GM12872 (cell line): ENCODE measurements at regions not wholly inside any gene's neighbourhood (a gene's known extent, or its start where the extent isn't known, plus 50 kb on each side); places are given as distances from the start of the nearest gene placed in this dataset.

ENCODE experiments used
- TF ChIP-seq, protein P1 (sequence below): IDR thresholded peaks from 3 replicates; pipeline ENCODE4 v1.5.1; 2011; ENCODE audit warnings: low read depth, mild to moderate bottlenecking, low read length, moderate library complexity; ENCODE audit not compliant: insufficient read depth

DNA sequence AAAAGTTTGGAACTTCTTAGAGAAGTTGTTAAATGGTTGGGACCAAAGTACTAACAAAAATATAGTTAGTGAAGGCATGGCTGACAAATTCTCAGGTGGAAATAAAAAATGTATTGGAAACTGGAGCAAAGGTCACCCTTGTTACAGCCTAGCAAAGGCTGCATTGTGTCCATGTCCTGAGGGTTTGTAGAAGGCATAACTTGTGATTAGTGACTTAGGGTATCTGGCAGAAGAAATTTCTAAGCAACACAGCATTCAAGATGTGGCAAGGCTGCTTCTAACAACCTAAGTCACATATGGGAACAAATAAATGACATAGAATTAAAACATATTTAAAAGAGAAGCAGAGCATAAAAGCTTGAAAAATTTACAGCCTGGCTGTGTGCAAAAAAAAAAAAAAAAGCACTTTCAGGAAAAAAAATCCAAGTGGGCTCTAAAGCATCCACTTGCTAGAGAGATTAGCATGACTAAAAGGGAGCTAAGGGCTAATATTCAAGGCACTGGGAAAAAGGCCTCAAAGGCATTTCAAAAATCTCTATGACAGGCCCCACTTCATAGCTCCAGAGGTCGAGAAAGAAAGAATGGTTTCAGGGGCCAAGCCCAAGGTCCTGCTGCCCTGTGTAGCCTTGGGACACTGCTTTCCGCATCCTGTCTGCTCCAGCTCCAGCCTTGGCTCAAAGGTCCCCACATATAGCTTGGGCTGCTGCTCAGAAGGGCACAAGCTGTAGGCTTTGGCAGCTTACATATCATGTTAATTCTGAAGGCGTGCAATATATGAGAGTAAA lies 453.2 kb upstream of the PTCHD4 start:
- TF ChIP-seq, protein P1, sequence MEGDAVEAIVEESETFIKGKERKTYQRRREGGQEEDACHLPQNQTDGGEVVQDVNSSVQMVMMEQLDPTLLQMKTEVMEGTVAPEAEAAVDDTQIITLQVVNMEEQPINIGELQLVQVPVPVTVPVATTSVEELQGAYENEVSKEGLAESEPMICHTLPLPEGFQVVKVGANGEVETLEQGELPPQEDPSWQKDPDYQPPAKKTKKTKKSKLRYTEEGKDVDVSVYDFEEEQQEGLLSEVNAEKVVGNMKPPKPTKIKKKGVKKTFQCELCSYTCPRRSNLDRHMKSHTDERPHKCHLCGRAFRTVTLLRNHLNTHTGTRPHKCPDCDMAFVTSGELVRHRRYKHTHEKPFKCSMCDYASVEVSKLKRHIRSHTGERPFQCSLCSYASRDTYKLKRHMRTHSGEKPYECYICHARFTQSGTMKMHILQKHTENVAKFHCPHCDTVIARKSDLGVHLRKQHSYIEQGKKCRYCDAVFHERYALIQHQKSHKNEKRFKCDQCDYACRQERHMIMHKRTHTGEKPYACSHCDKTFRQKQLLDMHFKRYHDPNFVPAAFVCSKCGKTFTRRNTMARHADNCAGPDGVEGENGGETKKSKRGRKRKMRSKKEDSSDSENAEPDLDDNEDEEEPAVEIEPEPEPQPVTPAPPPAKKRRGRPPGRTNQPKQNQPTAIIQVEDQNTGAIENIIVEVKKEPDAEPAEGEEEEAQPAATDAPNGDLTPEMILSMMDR = no peak

DNA sequence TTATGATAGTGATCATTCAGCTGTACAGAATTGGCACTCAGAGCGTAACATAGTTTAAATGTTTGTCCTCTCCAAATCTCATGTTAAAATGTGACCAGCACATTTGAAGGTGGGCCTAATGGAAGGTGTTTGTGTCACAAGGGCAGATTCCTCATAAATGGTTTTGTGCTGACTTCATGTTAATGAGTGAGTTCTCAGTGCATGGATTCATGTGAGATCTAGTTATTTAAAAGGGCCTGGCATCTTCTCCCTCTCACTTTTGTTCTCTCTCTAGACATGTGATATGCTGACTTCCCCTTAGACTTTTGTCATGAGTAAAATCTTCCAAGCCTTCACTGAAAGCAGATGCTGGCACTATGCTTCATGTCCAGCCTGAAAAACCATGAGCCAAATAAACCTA lies 452.4 kb upstream of the PTCHD4 start:
- TF ChIP-seq, protein P1 = no peak

DNA sequence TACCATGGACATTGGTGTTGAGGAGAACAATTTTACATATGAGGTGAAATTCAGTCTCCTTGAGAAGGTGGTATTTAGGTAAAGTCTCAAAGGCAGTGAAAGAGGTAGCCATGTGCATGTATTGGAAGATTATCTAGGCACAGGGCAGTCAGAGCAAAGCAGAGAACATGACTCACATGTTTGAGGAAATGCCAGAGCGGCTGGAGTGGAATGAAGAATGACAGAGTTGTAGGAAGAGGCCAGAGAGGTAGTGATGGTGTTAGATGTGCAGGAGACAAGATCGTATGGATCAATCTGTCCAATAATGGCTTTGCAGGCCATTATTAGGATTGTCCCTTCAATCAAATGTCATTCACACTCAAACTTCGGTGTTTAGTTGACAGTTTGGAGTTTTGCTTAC lies 449.4 kb upstream of the PTCHD4 start:
- TF ChIP-seq, protein P1 = no peak

DNA sequence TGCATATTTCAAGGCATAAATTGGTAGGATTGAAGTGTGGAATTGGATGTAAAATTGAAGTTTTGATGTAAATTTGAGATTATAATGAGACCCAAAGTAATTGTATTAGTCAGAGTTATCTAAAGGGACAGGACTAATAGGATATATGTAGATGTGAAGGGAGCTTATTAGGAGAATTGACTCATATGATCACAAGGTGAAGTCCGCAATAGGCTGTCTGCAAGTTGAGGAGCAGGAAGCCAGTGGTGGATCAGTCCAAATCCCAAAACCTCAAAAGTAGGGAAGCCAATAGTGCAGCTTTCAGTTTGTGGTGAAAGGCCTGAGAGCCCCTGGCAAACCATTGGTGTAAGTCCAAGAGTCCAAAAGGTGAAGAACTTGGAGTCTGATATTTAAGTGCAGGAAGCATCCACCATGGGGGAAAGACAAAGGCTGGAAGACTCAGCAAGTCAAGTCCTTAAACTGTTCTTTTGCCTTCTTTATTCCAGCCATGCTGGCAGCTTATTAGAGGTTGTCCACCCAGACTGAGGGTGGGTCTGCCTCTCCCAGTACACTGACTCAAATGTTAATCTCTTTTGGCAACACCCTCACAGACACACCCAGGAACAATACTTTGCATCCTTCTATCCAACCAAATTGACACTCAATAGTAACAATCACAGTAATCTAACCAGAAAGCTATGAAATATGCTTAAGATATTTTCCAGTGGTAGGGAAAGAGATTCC lies 442.6 kb upstream of the PTCHD4 start:
- TF ChIP-seq, protein P1 = no peak

DNA sequence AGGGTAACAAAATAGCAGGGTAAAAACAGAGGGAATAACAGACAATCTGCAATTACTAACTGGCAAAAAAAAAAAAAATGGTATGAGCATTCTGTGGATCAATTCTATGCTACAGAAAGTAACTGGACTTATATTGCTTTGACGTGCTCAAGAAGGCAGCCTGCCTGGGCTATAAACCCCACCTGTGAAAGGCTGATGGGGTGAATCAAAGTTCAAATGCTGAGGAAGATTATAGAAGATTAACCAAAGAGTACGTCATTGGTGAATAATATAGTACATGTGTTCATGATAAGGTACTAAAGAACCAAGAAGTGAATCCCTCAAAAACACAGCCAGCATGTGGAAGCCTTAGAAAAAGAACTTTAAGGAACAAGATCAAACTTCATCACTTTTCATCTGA lies 441.9 kb upstream of the PTCHD4 start:
- TF ChIP-seq, protein P1 = no peak

DNA sequence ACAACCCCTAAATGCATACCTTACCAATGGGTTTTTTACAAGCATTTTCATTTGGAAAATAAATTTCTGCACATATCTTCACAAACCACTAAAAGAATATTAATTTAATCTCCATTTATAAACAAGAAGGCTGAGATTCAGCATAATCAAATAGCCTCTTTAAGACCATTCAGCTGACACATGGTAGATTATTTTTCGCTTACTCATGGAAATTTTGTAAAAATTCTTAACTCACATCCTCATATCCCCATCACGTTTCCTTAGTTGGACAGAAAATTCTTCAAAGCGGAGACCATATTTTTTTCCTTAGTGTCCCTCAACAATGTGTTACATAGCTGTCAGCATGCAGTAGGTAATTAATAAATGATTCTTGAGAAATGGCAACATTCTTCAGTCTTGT lies 439.6 kb upstream of the PTCHD4 start:
- TF ChIP-seq, protein P1 = no peak

DNA sequence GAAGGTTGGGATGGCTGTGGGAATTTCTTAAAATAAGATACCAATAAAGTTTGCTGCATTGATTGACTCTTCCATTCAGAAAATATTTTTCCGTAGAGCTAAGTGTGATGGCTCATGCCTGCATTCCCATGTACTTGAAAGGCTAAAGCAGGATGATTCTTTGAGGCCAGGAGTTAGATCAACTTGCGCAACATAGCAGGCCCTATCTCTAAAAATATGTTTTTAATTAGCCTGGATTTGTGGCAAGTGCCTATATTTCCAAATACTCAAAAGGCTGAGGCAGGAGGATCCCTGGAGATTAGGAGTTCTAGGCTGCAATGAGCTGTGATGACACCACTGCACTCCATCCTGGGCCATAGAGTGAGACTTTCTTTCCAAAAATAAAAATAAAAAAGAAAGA lies 431.2 kb upstream of the PTCHD4 start:
- TF ChIP-seq, protein P1 = no peak
